ENCODE measurements at regions not wholly inside any gene's neighbourhood (a gene's known extent, or its start where the extent isn't known, plus 50 kb on each side); places are given as distances from the start of the nearest gene placed in this dataset.

GRCh38 chr10:28211759-28212158 lies 91.1 kb downstream of the MPP7 start:
- no peaks in the 10 kb centered on the region for H3K36me3 Mint-ChIP-seq (ENCODE audit: low read depth, unreplicated experiment)
- no peak for DNase-seq (ENCODE audit: low spot score)
- no peak for TF ChIP-seq CTCF (IDR thresholded peaks at IDR 0.05; ENCODE audit: unreplicated experiment)
- no peaks in the 10 kb centered on the region for H3K27me3 Mint-ChIP-seq (ENCODE audit: unreplicated experiment)
- no peaks in the 10 kb centered on the region for H3K4me1 Mint-ChIP-seq (ENCODE audit: unreplicated experiment)
- no peak overlapping the region for H3K27ac Mint-ChIP-seq (ENCODE audit: unreplicated experiment)
- H3K4me3 Mint-ChIP-seq (ENCODE audit: unreplicated experiment), result no peak overlapping the region
- no peaks in the 10 kb centered on the region for H3K9me3 Mint-ChIP-seq (ENCODE audit: unreplicated experiment)

GRCh38 chr10:28207799-28208198 lies 95.1 kb downstream of the MPP7 start:
- H3K9me3 Mint-ChIP-seq (ENCODE audit: unreplicated experiment), result no peaks in the 10 kb centered on the region
- H3K27me3 Mint-ChIP-seq (ENCODE audit: unreplicated experiment), result no peaks in the 10 kb centered on the region
- no peak for TF ChIP-seq CTCF (IDR thresholded peaks at IDR 0.05; ENCODE audit: unreplicated experiment)
- no peaks in the 10 kb centered on the region for H3K4me1 Mint-ChIP-seq (ENCODE audit: unreplicated experiment)
- DNase-seq (ENCODE audit: low spot score), result no peak
- H3K27ac Mint-ChIP-seq (ENCODE audit: unreplicated experiment), result no peak overlapping the region
- H3K4me3 Mint-ChIP-seq (ENCODE audit: unreplicated experiment), result no peak overlapping the region
- H3K36me3 Mint-ChIP-seq (ENCODE audit: low read depth, unreplicated experiment), result no peaks in the 10 kb centered on the region

- Mint-ChIP-seq H3K27ac (ENCODE audit: unreplicated experiment) (no peak overlapping the region), H3K36me3 (ENCODE audit: low read depth, unreplicated experiment) (no peaks in the 10 kb centered on the region), H3K4me1 (ENCODE audit: unreplicated experiment) (no peaks in the 10 kb centered on the region), H3K4me3 (ENCODE audit: unreplicated experiment) (no peak overlapping the region), H3K27me3 (ENCODE audit: unreplicated experiment) (no peaks in the 10 kb centered on the region), H3K9me3 (ENCODE audit: unreplicated experiment) (no peaks in the 10 kb centered on the region)
- TF ChIP-seq CTCF (IDR thresholded peaks at IDR 0.05; ENCODE audit: unreplicated experiment), result no peak
- no peak for DNase-seq (ENCODE audit: low spot score)
These were observed 99.9 kb downstream of the MPP7 start for GRCh38 chr10:28202941-28203352.

GRCh38 chr10:28201410-28202400 lies 101.2 kb downstream of the MPP7 start:
- no peak overlapping the region for H3K4me3 Mint-ChIP-seq (ENCODE audit: unreplicated experiment)
- no peaks in the 10 kb centered on the region for H3K27me3 Mint-ChIP-seq (ENCODE audit: unreplicated experiment)
- H3K9me3 Mint-ChIP-seq (ENCODE audit: unreplicated experiment), result no peaks in the 10 kb centered on the region
- H3K27ac Mint-ChIP-seq (ENCODE audit: unreplicated experiment), result no peak overlapping the region
- no peaks in the 10 kb centered on the region for H3K36me3 Mint-ChIP-seq (ENCODE audit: low read depth, unreplicated experiment)
- no peak for DNase-seq (ENCODE audit: low spot score)
- TF ChIP-seq CTCF (IDR thresholded peaks at IDR 0.05; ENCODE audit: unreplicated experiment), result no peak
- no peaks in the 10 kb centered on the region for H3K4me1 Mint-ChIP-seq (ENCODE audit: unreplicated experiment)

- no peak overlapping the region for H3K27ac Mint-ChIP-seq (ENCODE audit: unreplicated experiment)
- H3K4me1 Mint-ChIP-seq (ENCODE audit: unreplicated experiment), result no peaks in the 10 kb centered on the region
- no peaks in the 10 kb centered on the region for H3K9me3 Mint-ChIP-seq (ENCODE audit: unreplicated experiment)
- TF ChIP-seq CTCF (IDR thresholded peaks at IDR 0.05; ENCODE audit: unreplicated experiment), result no peak
- H3K36me3 Mint-ChIP-seq (ENCODE audit: low read depth, unreplicated experiment), result no peaks in the 10 kb centered on the region
- DNase-seq (ENCODE audit: low spot score), result no peak
- no peaks in the 10 kb centered on the region for H3K27me3 Mint-ChIP-seq (ENCODE audit: unreplicated experiment)
- H3K4me3 Mint-ChIP-seq (ENCODE audit: unreplicated experiment), result no peak overlapping the region
These were observed 102.1 kb downstream of the MPP7 start for GRCh38 chr10:28200775-28201174.
